ENCODE measurements at regions not wholly inside any gene's neighbourhood (a gene's known extent, or its start where the extent isn't known, plus 50 kb on each side); places are given as distances from the start of the nearest gene placed in this dataset.
"Not testable (repeated sequence)": the region's sequence is repeated elsewhere in the genome, so short reads cannot be mapped to it uniquely, and the experiment has no call there.

DNA sequence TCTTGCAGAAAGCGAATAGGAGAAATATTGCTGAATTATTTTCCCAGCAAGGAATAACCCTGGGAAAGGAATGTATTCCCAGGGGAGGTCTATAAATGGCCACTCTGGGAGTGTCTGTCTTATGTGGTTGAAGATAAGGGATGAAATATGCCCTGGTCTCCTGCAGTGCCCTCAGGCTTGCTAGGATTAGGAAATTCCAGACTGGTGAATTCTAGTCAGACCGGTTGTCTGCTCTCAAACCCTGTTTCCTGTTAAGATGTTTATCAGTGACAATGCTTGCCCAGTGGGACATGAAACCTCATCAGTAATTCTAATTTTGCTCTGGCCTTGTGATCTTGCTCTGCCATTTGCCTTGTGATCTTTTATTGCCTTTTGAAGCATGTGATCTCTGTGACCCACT, 148.2 kb upstream of the CHODL start:
- DNase-seq = not testable (repeated sequence)

- DNase-seq = no peak
Observed at GRCh38 chr21:18089786-18090185, 154.8 kb upstream of the CHODL start.

GRCh38 chr21:18070392-18070791, 174.2 kb upstream of the CHODL start:
- no peak for DNase-seq

DNA sequence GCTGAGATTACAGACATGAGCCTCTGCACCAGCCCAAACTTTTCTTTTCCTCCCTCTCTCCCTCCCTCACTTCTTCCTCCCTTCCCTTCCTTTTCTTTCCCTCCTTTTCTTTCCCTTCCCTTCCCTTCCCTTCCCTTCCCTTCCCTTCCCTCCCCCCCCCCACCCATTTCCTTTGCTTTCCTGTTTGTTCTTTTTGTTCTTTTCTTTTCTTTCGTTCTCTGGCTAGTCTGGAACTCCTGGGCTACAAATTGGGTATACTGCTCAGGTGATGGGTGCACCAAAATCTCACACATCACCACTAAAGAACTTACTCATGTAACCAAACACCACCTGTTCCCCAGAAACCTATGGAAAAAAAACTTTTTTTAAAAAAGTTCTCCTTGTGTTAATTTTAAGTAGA, 174.8 kb upstream of the CHODL start:
- no peak for DNase-seq

DNA sequence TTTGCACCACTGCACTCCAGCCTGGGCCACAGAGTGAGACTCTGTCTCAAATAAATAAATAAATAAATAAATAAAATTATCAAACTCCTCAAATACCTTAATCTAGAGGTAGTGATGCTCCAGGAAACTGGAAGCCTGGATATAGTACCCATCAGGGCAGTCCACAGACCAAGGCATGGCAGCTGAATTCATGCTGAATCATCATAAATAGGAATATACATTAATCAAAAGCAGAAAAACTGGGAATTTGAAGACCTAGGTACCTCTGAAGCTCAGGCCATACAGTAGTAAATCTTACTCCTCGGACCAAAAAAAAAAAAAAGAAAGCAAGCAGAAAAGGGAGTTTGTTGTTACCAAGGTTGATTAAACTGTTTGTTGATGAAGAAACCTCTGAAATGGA, 184.2 kb upstream of the CHODL start:
- DNase-seq = no peak

DNA sequence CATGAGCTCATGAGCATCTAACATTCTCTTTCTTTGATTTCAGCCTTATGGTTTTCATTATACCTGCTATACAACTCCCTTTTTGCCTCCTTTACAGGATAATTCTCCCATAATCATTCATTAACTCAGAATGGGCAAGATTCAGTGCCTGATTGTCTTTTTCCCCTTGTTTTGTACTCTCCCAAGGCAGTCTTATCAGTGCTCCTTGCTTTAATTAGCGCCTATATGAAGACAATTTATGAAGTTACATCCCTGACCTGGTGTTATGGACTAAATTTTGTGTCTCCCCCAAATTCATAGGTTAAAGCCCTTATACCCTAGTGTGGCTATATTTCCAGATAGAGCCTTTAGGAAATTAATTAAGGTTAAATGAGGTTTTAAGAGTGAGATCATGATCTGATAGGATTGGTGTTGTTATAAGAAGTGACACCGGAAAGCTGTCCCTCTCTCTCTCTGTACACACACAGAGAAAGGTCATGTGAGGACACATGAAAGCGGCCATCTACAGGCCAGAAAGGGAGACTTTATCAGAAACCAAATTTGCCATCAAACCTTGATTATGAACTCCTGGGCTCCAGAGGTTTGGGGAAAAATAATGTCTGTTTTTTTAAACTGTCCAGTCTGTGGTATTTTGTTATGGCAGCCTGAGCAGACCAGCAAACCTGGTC, 185.8 kb upstream of the CHODL start:
- no peak for DNase-seq

DNA sequence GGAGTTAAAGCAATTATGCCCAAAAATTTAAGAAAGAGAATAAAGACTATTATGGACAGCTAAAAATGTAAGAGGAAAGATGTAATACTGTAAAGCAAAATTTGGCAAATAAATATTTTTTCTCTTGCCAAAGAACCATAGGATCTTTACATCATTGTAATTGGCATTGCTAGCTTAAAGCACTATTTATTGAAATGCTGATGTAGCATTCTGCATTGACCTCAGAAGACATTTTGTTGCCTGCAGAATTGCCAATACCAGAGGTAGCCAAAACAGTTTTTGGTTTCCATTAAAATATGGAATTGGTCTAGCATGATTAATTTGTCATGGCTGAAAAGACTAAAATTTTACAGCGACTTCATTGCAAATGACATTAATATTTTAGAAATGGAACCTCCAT, 191.5 kb upstream of the CHODL start:
- DNase-seq = no peak

DNA sequence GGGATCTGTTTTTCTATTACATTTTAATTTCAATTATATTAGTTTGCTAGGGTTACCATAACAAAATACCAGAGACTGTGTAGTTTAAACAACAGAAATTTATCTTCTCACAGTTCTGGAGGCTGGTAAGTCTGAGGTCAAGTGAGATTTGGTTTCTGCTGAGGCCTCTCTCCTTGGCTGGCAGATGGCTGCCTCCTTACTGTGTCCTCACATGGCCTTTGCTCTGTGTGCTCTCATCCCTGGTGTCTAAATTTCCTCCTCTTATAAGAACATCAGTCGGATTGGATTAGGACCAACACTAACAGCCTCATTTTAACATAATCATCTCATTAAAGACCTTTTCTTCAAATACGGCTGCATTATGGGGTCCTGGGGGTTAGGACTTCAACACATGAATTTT, 195.2 kb upstream of the CHODL start:
- DNase-seq = no peak

DNA sequence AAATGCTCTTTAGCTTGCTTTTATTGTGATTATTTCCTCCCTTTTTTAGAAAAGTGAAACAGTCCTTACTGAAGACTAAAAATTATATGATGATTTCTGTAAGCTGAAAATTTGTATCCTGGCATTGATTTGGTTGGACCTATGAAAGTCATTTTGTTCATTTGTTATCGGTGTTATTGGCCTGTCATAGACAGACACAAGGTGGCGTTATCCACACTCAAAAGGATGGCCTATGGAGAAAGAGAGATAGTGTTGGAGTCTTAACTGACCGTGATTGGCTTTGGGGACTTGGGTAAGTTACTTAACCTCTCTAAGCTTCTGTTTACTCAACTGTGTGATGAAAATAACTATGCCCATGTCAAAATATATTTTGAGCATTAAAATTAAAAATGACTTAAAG, 203.6 kb upstream of the CHODL start:
- no peak for DNase-seq

GRCh38 chr21:18030248-18030647, 211.1 kb upstream of the C21orf91 start:
- no peak for DNase-seq

DNA sequence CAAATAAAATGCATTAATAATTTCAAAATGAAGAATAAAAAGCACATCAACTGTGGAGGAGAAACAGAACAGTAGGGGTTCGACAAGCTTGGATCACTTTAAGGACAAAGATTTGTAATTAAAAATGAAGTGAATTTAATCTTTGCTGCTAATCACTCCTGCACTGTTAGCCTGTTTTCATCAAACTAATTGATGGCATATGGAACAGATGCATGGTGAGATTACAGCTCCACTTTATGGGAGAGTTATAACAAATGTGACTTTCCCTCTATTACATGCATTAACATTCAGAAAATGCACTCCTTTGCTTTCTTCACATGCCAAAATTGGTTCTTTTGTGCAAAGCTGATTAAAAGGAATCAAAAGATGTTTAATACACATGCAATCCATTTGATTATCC, 207.2 kb upstream of the C21orf91 start:
- DNase-seq = no peak

DNA sequence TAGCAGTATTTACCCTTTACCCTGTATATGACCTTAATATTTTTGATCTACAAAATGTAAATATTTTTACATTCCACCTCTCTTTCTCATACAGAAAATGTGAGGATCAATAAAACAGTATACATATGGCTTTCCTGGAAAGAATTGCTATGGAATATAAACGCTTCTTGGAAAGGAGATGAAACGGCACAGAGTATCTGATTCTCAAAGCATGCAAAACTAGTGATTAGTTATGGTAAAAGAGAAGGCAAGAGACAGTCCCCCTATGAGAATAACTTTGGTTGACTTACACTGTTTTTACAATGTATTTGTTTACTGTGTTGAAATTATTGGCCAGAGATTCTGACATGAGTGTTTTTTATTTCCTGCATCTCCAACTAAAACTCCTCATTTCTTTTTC, 204.6 kb upstream of the C21orf91 start:
- no peak for DNase-seq

- DNase-seq = no peak
Observed at GRCh38 chr21:18023157-18023556, 204.0 kb upstream of the C21orf91 start.

DNA sequence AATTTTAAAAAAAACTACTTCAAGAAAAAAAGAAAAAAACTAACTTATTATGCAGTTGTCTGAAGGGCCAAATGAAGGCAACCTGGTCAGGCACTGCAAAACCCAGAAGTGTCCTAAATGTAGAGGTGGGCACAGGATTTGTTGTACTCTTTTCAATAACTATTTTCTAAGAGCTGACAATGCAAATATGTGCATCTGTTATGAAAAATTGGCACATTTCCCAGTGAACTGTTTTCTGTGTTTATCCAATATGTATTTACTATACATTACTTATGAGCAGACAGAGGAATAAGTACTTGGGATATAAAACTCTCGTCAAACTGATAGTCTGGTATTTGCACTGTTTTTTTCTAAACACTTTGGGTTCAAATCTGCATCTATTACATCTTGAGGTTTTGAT, 188.0 kb upstream of the C21orf91 start:
- DNase-seq = no peak

DNA sequence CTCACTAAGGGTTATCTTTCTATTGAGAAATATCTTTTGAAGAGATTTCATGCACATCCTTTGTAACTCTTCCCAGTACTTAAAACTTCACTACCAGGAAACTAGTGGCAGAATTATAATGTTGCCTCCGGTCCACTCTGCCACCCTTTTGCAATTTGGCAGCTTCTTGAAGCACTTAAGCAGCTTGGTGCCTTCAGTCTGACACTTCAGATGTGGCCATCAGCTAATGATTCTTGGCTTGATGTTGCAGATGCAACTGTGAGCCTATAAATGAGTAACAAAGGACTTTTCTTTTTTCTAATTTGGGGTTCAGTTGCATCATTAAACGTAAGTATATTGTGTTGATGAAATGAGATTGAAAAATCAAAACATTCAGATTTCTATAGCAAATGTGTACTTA, 187.5 kb upstream of the C21orf91 start:
- no peak for DNase-seq

- DNase-seq = no peak
Observed at GRCh38 chr21:18002393-18002792, 183.2 kb upstream of the C21orf91 start.

GRCh38 chr21:18000981-18001686, 182.0 kb upstream of the C21orf91 start:
- no peak for DNase-seq

- not testable (repeated sequence) for DNase-seq
Observed at GRCh38 chr21:17998599-17998998, 179.4 kb upstream of the C21orf91 start.

DNA sequence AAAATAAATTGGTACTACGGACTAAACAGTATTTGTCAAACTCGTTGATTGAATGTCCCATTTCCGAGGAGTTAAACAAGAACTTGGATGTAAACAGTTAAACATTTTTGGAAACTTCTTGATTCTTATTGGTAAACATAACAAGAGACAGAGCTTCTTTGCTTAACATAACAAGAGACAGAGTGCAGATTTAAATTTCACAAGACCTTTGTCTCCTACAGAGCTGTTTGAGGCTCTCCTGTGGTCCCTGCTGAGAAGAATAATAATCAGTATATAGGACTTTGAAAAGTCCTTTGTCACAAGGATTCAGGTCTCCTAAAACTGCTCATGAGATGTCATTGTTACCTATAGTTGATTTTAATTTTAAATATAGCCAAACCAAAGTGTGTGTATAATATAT, 170.6 kb upstream of the C21orf91 start:
- DNase-seq = no peak

- DNase-seq = no peak
Observed at GRCh38 chr21:17988102-17988437, 168.9 kb upstream of the C21orf91 start.

DNA sequence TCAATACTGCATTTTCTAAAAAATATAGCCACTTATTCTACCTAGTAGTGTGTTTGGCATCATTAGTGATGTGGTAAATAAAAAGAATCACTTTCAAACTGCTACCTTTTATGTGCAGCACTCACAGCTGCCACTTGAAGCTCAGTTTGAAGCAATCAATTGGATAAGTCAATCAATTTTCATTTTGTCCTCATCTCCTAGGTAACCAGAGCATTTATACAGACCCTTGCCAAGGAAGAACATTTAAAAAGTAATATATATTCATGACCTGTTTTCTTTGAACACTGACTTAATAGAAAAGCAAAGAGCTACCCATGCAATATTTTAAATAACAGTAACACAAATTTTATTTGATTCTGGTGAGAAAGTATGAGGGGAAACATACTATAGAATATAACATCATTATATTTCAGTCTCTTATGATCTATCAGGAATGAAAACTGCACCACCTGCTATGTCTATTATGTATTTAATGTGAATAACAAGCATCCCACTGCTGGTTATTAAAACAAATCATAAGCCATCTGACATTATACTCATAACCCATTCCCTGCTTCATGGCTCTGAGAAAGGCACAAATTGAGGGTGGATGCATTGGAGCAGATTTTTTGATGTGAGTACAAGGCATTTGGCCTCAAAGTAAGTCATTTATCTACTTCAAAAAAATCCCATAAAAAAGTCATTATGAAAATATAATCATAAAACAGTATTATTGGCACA, 168.4 kb upstream of the C21orf91 start:
- DNase-seq = no peak

GRCh38 chr21:17981060-17981740, 162.0 kb upstream of the C21orf91 start:
- no peak for DNase-seq

- no peak for DNase-seq
Observed at GRCh38 chr21:17979763-17980162, 160.6 kb upstream of the C21orf91 start.

- DNase-seq = no peak
Observed at GRCh38 chr21:17978895-17979294, 159.7 kb upstream of the C21orf91 start.
